Nephron progenitor cell (in vitro differentiated cells): ENCODE measurements at regions not wholly inside any gene's neighbourhood (a gene's known extent, or its start where the extent isn't known, plus 50 kb on each side); places are given as distances from the start of the nearest gene placed in this dataset.

ENCODE experiments used
- DNase-seq: peaks from one replicate; pipeline ENCODE4 v3.0.0; 2021
- H3K27ac Mint-ChIP-seq: 2 replicates; pipeline ENCODE4 v1.8.0; 2021; ENCODE audit warnings: mild to moderate bottlenecking, moderate library complexity, mixed read lengths
- H3K27me3 Mint-ChIP-seq: 2 replicates; pipeline ENCODE4 v1.8.0; 2021; ENCODE audit warnings: mild to moderate bottlenecking, low read depth, mixed read lengths; ENCODE audit not compliant: poor library complexity
- H3K36me3 Mint-ChIP-seq: 2 replicates; pipeline ENCODE4 v1.8.0; 2021; ENCODE audit warnings: low read depth, mixed read lengths
- H3K4me1 Mint-ChIP-seq: 2 replicates; pipeline ENCODE4 v1.8.0; 2021; ENCODE audit warnings: mixed read lengths
- H3K4me3 Mint-ChIP-seq: 2 replicates; pipeline ENCODE4 v1.8.0; 2021; ENCODE audit warnings: mild to moderate bottlenecking, moderate library complexity, mixed read lengths
- H3K9me3 Mint-ChIP-seq: 2 replicates; pipeline ENCODE4 v1.8.0; 2021; ENCODE audit warnings: mild to moderate bottlenecking, moderate library complexity, mixed read lengths
- TF ChIP-seq, protein P1 (sequence below): fragments of 200-600 bp; sonication (generic); IDR thresholded peaks from 2 replicates; pipeline ENCODE4 v1.5.0; 2021; ENCODE audit warnings: antibody characterized with exemption

DNA sequence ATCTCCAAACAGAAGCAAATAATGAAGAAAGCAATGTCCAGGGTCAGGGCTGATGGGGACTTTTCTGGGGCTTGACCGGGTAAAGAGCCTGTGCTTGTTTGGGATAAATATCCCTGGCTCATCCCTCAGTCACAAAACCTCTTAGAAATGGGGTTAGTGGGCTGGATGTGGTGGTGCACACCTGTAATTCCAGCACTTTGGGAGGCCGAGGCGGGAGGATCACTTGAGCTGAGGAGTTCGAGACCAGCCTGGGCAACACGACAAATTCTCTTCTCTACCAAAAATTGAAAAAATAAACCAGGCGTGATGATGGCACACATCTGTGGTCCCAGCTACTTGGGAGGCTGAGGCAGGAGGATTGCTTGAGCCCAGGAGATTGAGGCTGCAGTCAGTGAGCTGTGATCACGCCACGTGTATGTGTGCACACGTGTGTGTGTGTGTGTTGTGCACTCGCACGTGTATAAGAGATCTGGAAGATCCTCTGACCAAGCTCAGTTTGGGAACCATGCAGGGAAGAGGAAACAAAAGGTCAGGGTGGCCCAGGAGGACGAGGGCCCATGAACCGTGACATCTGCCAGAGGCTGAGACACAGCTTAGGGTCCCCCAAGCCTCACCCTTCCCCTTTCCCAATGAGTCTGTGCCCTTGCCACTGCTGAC, 258.6 kb downstream of the TEX36 start:
- Mint-ChIP-seq H3K4me1 (no peaks in the 10 kb centered on the region), H3K27ac (no peak overlapping the region), H3K9me3 (no peaks in the 10 kb centered on the region), H3K27me3 (peaks cover 13% of the 10 kb centered on the region), H3K36me3 (no peaks in the 10 kb centered on the region), H3K4me3 (no peak overlapping the region)
- TF ChIP-seq, protein P1, sequence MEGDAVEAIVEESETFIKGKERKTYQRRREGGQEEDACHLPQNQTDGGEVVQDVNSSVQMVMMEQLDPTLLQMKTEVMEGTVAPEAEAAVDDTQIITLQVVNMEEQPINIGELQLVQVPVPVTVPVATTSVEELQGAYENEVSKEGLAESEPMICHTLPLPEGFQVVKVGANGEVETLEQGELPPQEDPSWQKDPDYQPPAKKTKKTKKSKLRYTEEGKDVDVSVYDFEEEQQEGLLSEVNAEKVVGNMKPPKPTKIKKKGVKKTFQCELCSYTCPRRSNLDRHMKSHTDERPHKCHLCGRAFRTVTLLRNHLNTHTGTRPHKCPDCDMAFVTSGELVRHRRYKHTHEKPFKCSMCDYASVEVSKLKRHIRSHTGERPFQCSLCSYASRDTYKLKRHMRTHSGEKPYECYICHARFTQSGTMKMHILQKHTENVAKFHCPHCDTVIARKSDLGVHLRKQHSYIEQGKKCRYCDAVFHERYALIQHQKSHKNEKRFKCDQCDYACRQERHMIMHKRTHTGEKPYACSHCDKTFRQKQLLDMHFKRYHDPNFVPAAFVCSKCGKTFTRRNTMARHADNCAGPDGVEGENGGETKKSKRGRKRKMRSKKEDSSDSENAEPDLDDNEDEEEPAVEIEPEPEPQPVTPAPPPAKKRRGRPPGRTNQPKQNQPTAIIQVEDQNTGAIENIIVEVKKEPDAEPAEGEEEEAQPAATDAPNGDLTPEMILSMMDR, result no peak
- DNase-seq, result no peak

DNA sequence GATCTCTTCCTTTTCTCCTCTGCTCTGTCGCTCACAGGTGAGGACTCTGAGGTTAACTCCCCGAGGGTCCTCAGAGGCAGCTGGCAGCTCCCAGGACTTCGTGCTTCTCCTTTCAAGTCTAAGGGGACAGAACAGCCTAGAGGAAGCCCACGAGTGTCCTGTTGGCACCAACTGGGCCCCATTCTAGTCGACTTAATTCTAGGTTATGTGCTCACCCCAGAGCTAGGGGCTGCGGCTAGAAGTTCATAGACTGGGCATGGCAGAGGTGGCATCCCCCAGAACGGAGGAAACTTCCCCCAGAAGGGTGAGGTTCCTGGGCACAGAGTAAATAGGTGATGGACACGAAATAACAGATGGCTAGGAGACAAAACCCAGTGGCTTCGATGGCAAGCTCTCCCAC, 259.4 kb downstream of the TEX36 start:
- Mint-ChIP-seq H3K27me3 (peaks cover 13% of the 10 kb centered on the region), H3K9me3 (no peaks in the 10 kb centered on the region), H3K36me3 (no peaks in the 10 kb centered on the region), H3K27ac (no peak overlapping the region), H3K4me3 (no peak overlapping the region), H3K4me1 (no peaks in the 10 kb centered on the region)
- DNase-seq, result no peak
- TF ChIP-seq, protein P1, result no peak

DNA sequence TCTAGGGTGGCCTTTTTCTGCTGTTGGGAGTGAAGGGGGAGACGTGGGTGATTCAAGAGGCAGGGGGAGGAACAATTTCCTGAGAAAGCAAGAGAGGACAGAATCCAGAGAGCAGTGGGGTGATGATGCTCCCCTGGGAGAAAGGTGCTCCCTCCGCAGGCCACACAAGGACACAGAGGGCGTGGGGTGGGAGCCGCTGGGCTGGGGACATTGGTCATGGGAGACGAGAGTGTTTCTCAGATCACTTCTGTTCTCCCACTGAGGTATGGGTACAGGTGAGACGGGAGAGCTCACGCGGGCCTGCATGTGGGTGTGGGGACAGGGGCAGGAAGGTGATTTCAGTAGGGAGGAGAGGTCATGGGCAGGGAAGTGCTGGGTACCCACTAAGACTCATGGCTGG, 259.5 kb upstream of the CTBP2 start:
- Mint-ChIP-seq H3K27me3 (peaks cover 9% of the 10 kb centered on the region), H3K4me1 (no peaks in the 10 kb centered on the region), H3K4me3 (no peak overlapping the region), H3K9me3 (no peaks in the 10 kb centered on the region), H3K36me3 (no peaks in the 10 kb centered on the region), H3K27ac (no peak overlapping the region)
- TF ChIP-seq, protein P1, result no peak
- no peak for DNase-seq

DNA sequence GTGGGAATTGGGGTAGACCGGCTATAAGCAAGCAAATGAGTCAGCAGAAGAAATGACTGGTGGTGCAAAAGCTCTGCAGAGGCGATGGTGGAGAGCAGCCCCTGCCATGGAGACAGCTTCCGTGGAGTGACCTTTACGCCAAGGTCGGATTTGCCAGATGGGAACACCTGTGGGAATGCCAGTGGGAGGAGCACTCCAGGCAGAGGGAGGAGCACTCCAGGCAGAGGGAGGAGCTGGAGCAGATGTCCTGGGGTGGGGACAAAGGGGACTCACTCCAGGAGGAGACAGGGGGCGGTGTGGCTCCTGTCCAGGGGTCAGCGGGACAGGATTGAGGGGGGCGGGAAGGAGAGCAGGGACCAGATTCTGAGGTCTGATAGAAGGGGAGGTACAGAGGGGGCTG, 258.8 kb upstream of the CTBP2 start:
- H3K9me3 Mint-ChIP-seq, result no peaks in the 10 kb centered on the region
- H3K4me1 Mint-ChIP-seq, result no peaks in the 10 kb centered on the region
- DNase-seq, result no peak
- no peaks in the 10 kb centered on the region for H3K36me3 Mint-ChIP-seq
- no peak overlapping the region for H3K4me3 Mint-ChIP-seq
- no peak overlapping the region for H3K27ac Mint-ChIP-seq
- TF ChIP-seq, protein P1, result no peak
- H3K27me3 Mint-ChIP-seq, result peaks cover 6% of the 10 kb centered on the region

DNA sequence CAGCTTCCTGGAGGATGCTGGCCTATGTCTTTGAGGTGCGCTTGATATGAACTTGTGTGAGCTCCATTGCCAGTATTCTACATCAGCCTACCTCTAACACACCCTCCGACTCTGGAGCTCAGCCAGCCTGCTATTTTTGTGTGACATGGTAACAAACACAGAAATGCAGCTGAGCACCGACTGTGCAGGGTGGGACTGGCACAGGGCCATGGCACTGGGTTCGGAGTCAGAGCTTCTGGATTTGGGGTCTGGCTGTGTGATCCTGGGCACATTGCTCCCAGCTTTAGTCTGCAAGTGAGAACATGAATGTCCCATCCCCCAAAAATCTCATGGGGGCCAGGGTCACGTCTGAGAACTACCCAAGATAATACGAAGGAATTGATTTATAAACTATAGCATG, 257.2 kb upstream of the CTBP2 start:
- Mint-ChIP-seq H3K4me3 (no peak overlapping the region), H3K4me1 (no peaks in the 10 kb centered on the region), H3K27me3 (peaks cover 6% of the 10 kb centered on the region), H3K27ac (no peak overlapping the region), H3K9me3 (no peaks in the 10 kb centered on the region), H3K36me3 (no peaks in the 10 kb centered on the region)
- TF ChIP-seq, protein P1, result no peak
- no peak for DNase-seq

DNA sequence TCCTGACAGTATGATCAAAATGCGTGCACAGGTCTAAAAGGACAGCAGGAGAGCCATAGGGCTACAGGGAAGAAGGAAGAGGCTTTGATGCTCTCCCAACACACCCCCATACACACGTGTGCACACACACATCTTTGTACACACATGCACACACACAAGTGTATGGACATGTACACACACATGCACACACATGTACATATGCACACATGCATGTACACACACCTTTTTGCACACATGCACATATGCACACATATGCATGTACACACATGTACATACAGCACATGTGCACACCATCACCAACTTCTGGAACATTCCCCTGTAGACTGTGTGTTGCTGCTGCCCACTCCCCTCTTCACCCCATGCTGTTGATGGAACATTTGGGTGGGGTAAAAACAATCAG, 255.6 kb upstream of the CTBP2 start:
- H3K36me3 Mint-ChIP-seq, result no peaks in the 10 kb centered on the region
- H3K9me3 Mint-ChIP-seq, result no peaks in the 10 kb centered on the region
- TF ChIP-seq, protein P1, result no peak
- H3K27ac Mint-ChIP-seq, result no peak overlapping the region
- H3K27me3 Mint-ChIP-seq, result peaks cover 9% of the 10 kb centered on the region
- no peak for DNase-seq
- H3K4me1 Mint-ChIP-seq, result no peaks in the 10 kb centered on the region
- H3K4me3 Mint-ChIP-seq, result no peak overlapping the region
